Vagina (tissue), 2 donors: ENCODE measurements at regions not wholly inside any gene's neighbourhood (a gene's known extent, or its start where the extent isn't known, plus 50 kb on each side); places are given as distances from the start of the nearest gene placed in this dataset.
"Not testable (repeated sequence)": the region's sequence is repeated elsewhere in the genome, so short reads cannot be mapped to it uniquely, and the experiment has no call there.

Experiments used
- DNase-seq, 2 donors: peaks; one replicate each; pipeline ENCODE4 v3.0.0-alpha.2; 2017; ENCODE audit errors: extremely low spot score in 2 of 2
- H3K27ac ChIP-seq: fragments of 200-600 bp; sonication (generic); one replicate; pipeline ENCODE4 v1.5.1; 2019
- H3K27me3 ChIP-seq: fragments of 200-600 bp; sonication (generic); one replicate; pipeline ENCODE4 v1.5.1; 2019
- H3K36me3 ChIP-seq, 2 donors: fragments of 200-600 bp; sonication (generic); one replicate each; pipeline ENCODE4 v1.5.1; 2017 to 2019
- H3K4me1 ChIP-seq: fragments of 200-600 bp; sonication (generic); one replicate; pipeline ENCODE4 v1.5.1; 2019
- H3K4me3 ChIP-seq, 2 donors: fragments of 200-600 bp; sonication (generic); 1 replicate in 1 of 2; 2 replicates in 1 of 2; pipeline ENCODE4 v1.5.1; 2016 to 2019
- H3K9me3 ChIP-seq: fragments of 200-600 bp; sonication (generic); one replicate; pipeline ENCODE4 v1.5.1; 2019
- CTCF ChIP-seq, 3 experiments: fragments of 450-650 bp in 2 of 3; fragments of 200-600 bp in 1 of 3; sonication (generic) in 1 of 3; IDR thresholded peaks; one replicate each; pipeline ENCODE4 v1.5.1; 2017 to 2019; ENCODE audit warnings: antibody characterized with exemption in 3 of 3, mild to moderate bottlenecking in 2 of 3, moderate library complexity in 2 of 3
- POLR2A ChIP-seq, 2 donors: fragments of 450-650 bp; IDR thresholded peaks; one replicate each; pipeline ENCODE4 v1.6.1; 2017; ENCODE audit warnings: antibody characterized with exemption in 2 of 2, mild to moderate bottlenecking in 2 of 2, moderate library complexity in 2 of 2
- POLR2AphosphoS5 ChIP-seq, 2 donors: sonication (generic); formaldehyde crosslinking; IDR thresholded peaks; one replicate each; pipeline ENCODE4 v1.9.0; 2017; ENCODE audit warnings: antibody characterized with exemption in 2 of 2, mild to moderate bottlenecking in 2 of 2, low read depth in 1 of 2; ENCODE audit not compliant: insufficient read depth in 1 of 2
- intact Hi-C: fragments of 100-400 bp; cut with DNase I; formaldehyde crosslinking; loops from one replicate; pipeline ENCODE4 v1.15.1; 2023

- intact Hi-C loops = no loop called here
- H3K4me1 ChIP-seq = no peaks in the 10 kb centered on the region
- H3K4me3 ChIP-seq = no peak overlapping the region
- no peaks in the 10 kb centered on the region for H3K27me3 ChIP-seq
- H3K27ac ChIP-seq = no peak overlapping the region
- TF ChIP-seq CTCF (IDR thresholded peaks at IDR 0.05) (no peak), POLR2A (IDR thresholded peaks at IDR 0.05) (no peak), POLR2AphosphoS5 (IDR thresholded peaks at IDR 0.05; ENCODE audit: insufficient read depth in 1 of 2, low read depth in 1 of 2) (no peak)
- no peak for DNase-seq
- no peaks in the 10 kb centered on the region for H3K9me3 ChIP-seq
- no peaks in the 10 kb centered on the region for H3K36me3 ChIP-seq
These were observed 114.6 kb upstream of the PRDX6 start for GRCh38 chr1:173362543-173362942.

GRCh38 chr1:173364827-173365226 lies 112.3 kb upstream of the PRDX6 start:
- intact Hi-C loops = no loop called here
- TF ChIP-seq POLR2A (IDR thresholded peaks at IDR 0.05) = no peak
- Histone ChIP-seq H3K27me3 (no peaks in the 10 kb centered on the region), H3K4me3 (no peak overlapping the region), H3K9me3 (no peaks in the 10 kb centered on the region), H3K4me1 (no peaks in the 10 kb centered on the region), H3K27ac (no peak overlapping the region), H3K36me3 (no peaks in the 10 kb centered on the region)
- no peak for DNase-seq

GRCh38 chr1:173365341-173365740 lies 111.8 kb upstream of the PRDX6 start:
- intact Hi-C loops = no loop called here
- Histone ChIP-seq H3K27me3 (no peaks in the 10 kb centered on the region), H3K9me3 (no peaks in the 10 kb centered on the region), H3K4me1 (no peaks in the 10 kb centered on the region), H3K36me3 (no peaks in the 10 kb centered on the region), H3K27ac (no peak overlapping the region), H3K4me3 (no peak overlapping the region)
- TF ChIP-seq POLR2A (IDR thresholded peaks at IDR 0.05) (no peak), POLR2AphosphoS5 (IDR thresholded peaks at IDR 0.05; ENCODE audit: insufficient read depth in 1 of 2, low read depth in 1 of 2) (no peak), CTCF (IDR thresholded peaks at IDR 0.05) (no peak)
- DNase-seq = no peak

- TF ChIP-seq POLR2AphosphoS5 (IDR thresholded peaks at IDR 0.05; ENCODE audit: insufficient read depth in 1 of 2, low read depth in 1 of 2) (no peak), CTCF (IDR thresholded peaks at IDR 0.05) (no peak), POLR2A (IDR thresholded peaks at IDR 0.05) (no peak)
- Histone ChIP-seq H3K9me3 (no peaks in the 10 kb centered on the region), H3K36me3 (no peaks in the 10 kb centered on the region), H3K27me3 (no peaks in the 10 kb centered on the region), H3K4me1 (no peaks in the 10 kb centered on the region), H3K27ac (no peak overlapping the region), H3K4me3 (no peak overlapping the region)
- intact Hi-C loops = no loop called here
- DNase-seq = no peak
These were observed 110.0 kb upstream of the PRDX6 start for GRCh38 chr1:173367136-173367535.

GRCh38 chr1:173370586-173370985 lies 106.5 kb upstream of the PRDX6 start:
- H3K9me3 ChIP-seq, H3K36me3 ChIP-seq, DNase-seq, H3K27ac ChIP-seq, intact Hi-C loops, H3K27me3 ChIP-seq, H3K4me1 ChIP-seq, H3K4me3 ChIP-seq: not testable (repeated sequence)

- H3K27me3 ChIP-seq, H3K9me3 ChIP-seq, H3K36me3 ChIP-seq, intact Hi-C loops, DNase-seq, H3K27ac ChIP-seq, H3K4me1 ChIP-seq, H3K4me3 ChIP-seq: not testable (repeated sequence)
These were observed 101.1 kb upstream of the PRDX6 start for GRCh38 chr1:173376065-173376464.

GRCh38 chr1:173377266-173377665 lies 99.9 kb upstream of the PRDX6 start:
- DNase-seq = no peak
- Histone ChIP-seq H3K36me3 (no peaks in the 10 kb centered on the region), H3K4me1 (no peaks in the 10 kb centered on the region), H3K4me3 (no peak overlapping the region), H3K27ac (no peak overlapping the region), H3K9me3 (no peaks in the 10 kb centered on the region), H3K27me3 (no peaks in the 10 kb centered on the region)
- intact Hi-C loops = no loop called here
- no peak for TF ChIP-seq CTCF (IDR thresholded peaks at IDR 0.05)
- TF ChIP-seq POLR2AphosphoS5 (IDR thresholded peaks at IDR 0.05; ENCODE audit: insufficient read depth in 1 of 2, low read depth in 1 of 2) = no peak
- no peak for TF ChIP-seq POLR2A (IDR thresholded peaks at IDR 0.05)
